CD14-positive monocyte (primary cell): ENCODE measurements at regions not wholly inside any gene's neighbourhood (a gene's known extent, or its start where the extent isn't known, plus 50 kb on each side); places are given as distances from the start of the nearest gene placed in this dataset.

Source experiments
- DNase-seq, 3 donors: peaks; one replicate each; pipeline ENCODE4 v3.0.0-alpha.2; 2011 to 2022
- H2AFZ ChIP-seq: 2 replicates; pipeline ENCODE4 v1.6.0; 2012; ENCODE audit warnings: mild to moderate bottlenecking, low read depth, low read length, inconsistent platforms; ENCODE audit not compliant: insufficient read depth, poor library complexity, severe bottlenecking
- H3K27ac ChIP-seq, 2 donors: 1 replicate in 1 of 2; 2 replicates in 1 of 2; pipeline ENCODE4 v1.5.1; 2012 to 2013; ENCODE audit warnings: low read length in 2 of 2, control low read depth in 1 of 2, inconsistent platforms in 1 of 2, low read depth in 1 of 2, mild to moderate bottlenecking in 1 of 2
- H3K27me3 ChIP-seq, 2 donors: one replicate each; pipeline versions ENCODE4 v1.6.0 to v1.6.1; 2011 to 2013; ENCODE audit warnings: low read length in 2 of 2; ENCODE audit not compliant: control insufficient read depth in 2 of 2, insufficient read depth in 2 of 2
- H3K36me3 ChIP-seq, 2 donors: replicated peaks in 1 of 2; 1 replicate in 1 of 2; 2 replicates in 1 of 2; pipeline versions ENCODE4 v1.5.1 to v1.6.1; 2012 to 2013; ENCODE audit warnings: low read length in 2 of 2, control low read depth in 1 of 2, inconsistent platforms in 1 of 2, mild to moderate bottlenecking in 1 of 2; ENCODE audit not compliant: insufficient read depth in 2 of 2, control insufficient read depth in 1 of 2
- H3K4me1 ChIP-seq, 2 donors: 1 replicate in 1 of 2; 2 replicates in 1 of 2; pipeline versions ENCODE4 v1.5.1 to v1.6.1; 2012 to 2013; ENCODE audit warnings: low read length in 2 of 2, control low read depth in 1 of 2, inconsistent platforms in 1 of 2, mild to moderate bottlenecking in 1 of 2, moderate library complexity in 1 of 2; ENCODE audit not compliant: insufficient read depth in 2 of 2, control insufficient read depth in 1 of 2
- H3K4me2 ChIP-seq: replicated peaks from 2 replicates; pipeline ENCODE3; 2012; ENCODE audit warnings: low read length, moderate library complexity, mild to moderate bottlenecking; ENCODE audit not compliant: poor library complexity, severe bottlenecking; ENCODE audit errors: extremely low read depth
- H3K4me3 ChIP-seq, 3 experiments: fragments of 200-600 bp in 1 of 3; sonication (generic) in 1 of 3; replicated peaks in 1 of 3; 1 replicate in 2 of 3; 2 replicates in 1 of 3; pipeline ENCODE4 v1.5.1; 2011 to 2013; ENCODE audit warnings: low read length in 3 of 3, mild to moderate bottlenecking in 3 of 3, control low read depth in 2 of 3, low read depth in 2 of 3, inconsistent platforms in 1 of 3, moderate library complexity in 1 of 3
- H3K79me2 ChIP-seq: 2 replicates; pipeline ENCODE4 v1.6.0; 2012; ENCODE audit warnings: mild to moderate bottlenecking, control low read depth, inconsistent platforms, low read length, moderate library complexity; ENCODE audit not compliant: insufficient read depth
- H3K9ac ChIP-seq: 2 replicates; pipeline ENCODE4 v1.6.0; 2017; ENCODE audit warnings: low read length, mild to moderate bottlenecking; ENCODE audit not compliant: insufficient read depth, poor library complexity, severe bottlenecking
- H3K9me3 ChIP-seq, 2 donors: replicated peaks in 1 of 2; 1 replicate in 1 of 2; 2 replicates in 1 of 2; pipeline versions ENCODE4 v1.5.1 to v1.6.1; 2012 to 2013; ENCODE audit warnings: low read length in 2 of 2, control low read depth in 1 of 2; ENCODE audit not compliant: control insufficient read depth in 1 of 2, insufficient read depth in 1 of 2
- H4K20me1 ChIP-seq: 2 replicates; pipeline ENCODE4 v1.6.0; 2012; ENCODE audit warnings: mild to moderate bottlenecking, low read length, control low read depth, moderate library complexity; ENCODE audit not compliant: insufficient read depth
- H3K27ac Mint-ChIP-seq, 7 donors: one replicate each; pipeline ENCODE4 v1.8.0; 2020; ENCODE audit warnings: mild to moderate bottlenecking in 7 of 7, mixed read lengths in 7 of 7, moderate library complexity in 6 of 7, inconsistent platforms in 2 of 7
- H3K27me3 Mint-ChIP-seq, 3 donors: one replicate each; pipeline ENCODE4 v1.8.0; 2021 to 2022; ENCODE audit warnings: low read depth in 3 of 3, mild to moderate bottlenecking in 3 of 3, mixed read lengths in 3 of 3, moderate library complexity in 3 of 3, inconsistent platforms in 1 of 3
- H3K36me3 Mint-ChIP-seq, 2 donors: one replicate each; pipeline ENCODE4 v1.8.0; 2020; ENCODE audit warnings: mixed read lengths in 2 of 2, inconsistent platforms in 1 of 2, mild to moderate bottlenecking in 1 of 2
- H3K4me1 Mint-ChIP-seq: one replicate; pipeline ENCODE4 v1.8.0; 2020; ENCODE audit warnings: mild to moderate bottlenecking, mixed read lengths
- H3K4me3 Mint-ChIP-seq, 2 donors: one replicate each; pipeline ENCODE4 v1.8.0; 2020; ENCODE audit warnings: mild to moderate bottlenecking in 2 of 2, mixed read lengths in 2 of 2, moderate library complexity in 1 of 2
- H3K9me3 Mint-ChIP-seq, 7 donors: one replicate each; pipeline ENCODE4 v1.8.0; 2020 to 2022; ENCODE audit warnings: mixed read lengths in 7 of 7, mild to moderate bottlenecking in 6 of 7, moderate library complexity in 6 of 7, inconsistent platforms in 2 of 7
- WGBS: methylation state at CpG from one replicate; pipeline ENCODE4 v1.1.5; 2013; ENCODE audit warnings: missing lambda C conversion rate; ENCODE audit not compliant: insufficient coverage; 5-methylcytosine and 5-hydroxymethylcytosine counted together
- intact Hi-C, 2 donors: fragments of 100-400 bp; cut with micrococcal nuclease; formaldehyde crosslinking; loops; one replicate each; pipeline versions ENCODE4 v1.15.0 to v1.15.1; 2023
- TF ChIP-seq, protein P1 (sequence below): fragments of 200-600 bp; IDR thresholded peaks from one replicate; pipeline ENCODE4 v1.8.0; 2022; ENCODE audit warnings: antibody characterized with exemption, mild to moderate bottlenecking

GRCh38 chr13:65889368-65889767, 1340.8 kb downstream of the PCDH9 start:
- no CpG with 5 or more reads among the region's 5 CpGs for WGBS
- DNase-seq, result no peak
- intact Hi-C loops, result no loop called here
- H3K27me3 Mint-ChIP-seq, result no peaks in the 10 kb centered on the region
- H3K4me2 ChIP-seq, result no peak overlapping the region
- H3K79me2 ChIP-seq, result no peaks in the 10 kb centered on the region
- no peak overlapping the region for H3K4me3 Mint-ChIP-seq
- H3K9ac ChIP-seq, result no peak overlapping the region
- H3K27ac ChIP-seq, result no peak overlapping the region
- H2AFZ ChIP-seq, result no peak overlapping the region
- no peaks in the 10 kb centered on the region for H3K27me3 ChIP-seq
- H3K9me3 Mint-ChIP-seq, result peaks cover 0 to 7% (median 3%) of the 10 kb centered on the region in 7 donors
- no peaks in the 10 kb centered on the region for H4K20me1 ChIP-seq
- TF ChIP-seq, protein P1, sequence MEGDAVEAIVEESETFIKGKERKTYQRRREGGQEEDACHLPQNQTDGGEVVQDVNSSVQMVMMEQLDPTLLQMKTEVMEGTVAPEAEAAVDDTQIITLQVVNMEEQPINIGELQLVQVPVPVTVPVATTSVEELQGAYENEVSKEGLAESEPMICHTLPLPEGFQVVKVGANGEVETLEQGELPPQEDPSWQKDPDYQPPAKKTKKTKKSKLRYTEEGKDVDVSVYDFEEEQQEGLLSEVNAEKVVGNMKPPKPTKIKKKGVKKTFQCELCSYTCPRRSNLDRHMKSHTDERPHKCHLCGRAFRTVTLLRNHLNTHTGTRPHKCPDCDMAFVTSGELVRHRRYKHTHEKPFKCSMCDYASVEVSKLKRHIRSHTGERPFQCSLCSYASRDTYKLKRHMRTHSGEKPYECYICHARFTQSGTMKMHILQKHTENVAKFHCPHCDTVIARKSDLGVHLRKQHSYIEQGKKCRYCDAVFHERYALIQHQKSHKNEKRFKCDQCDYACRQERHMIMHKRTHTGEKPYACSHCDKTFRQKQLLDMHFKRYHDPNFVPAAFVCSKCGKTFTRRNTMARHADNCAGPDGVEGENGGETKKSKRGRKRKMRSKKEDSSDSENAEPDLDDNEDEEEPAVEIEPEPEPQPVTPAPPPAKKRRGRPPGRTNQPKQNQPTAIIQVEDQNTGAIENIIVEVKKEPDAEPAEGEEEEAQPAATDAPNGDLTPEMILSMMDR, result no peak
- no peak overlapping the region for H3K27ac Mint-ChIP-seq
- no peaks in the 10 kb centered on the region for H3K4me1 ChIP-seq
- no peak overlapping the region for H3K4me3 ChIP-seq
- peaks cover 0 to 3% of the 10 kb centered on the region in 2 donors for H3K9me3 ChIP-seq
- no peaks in the 10 kb centered on the region for H3K36me3 Mint-ChIP-seq
- H3K36me3 ChIP-seq, result no peaks in the 10 kb centered on the region
- no peaks in the 10 kb centered on the region for H3K4me1 Mint-ChIP-seq

DNA sequence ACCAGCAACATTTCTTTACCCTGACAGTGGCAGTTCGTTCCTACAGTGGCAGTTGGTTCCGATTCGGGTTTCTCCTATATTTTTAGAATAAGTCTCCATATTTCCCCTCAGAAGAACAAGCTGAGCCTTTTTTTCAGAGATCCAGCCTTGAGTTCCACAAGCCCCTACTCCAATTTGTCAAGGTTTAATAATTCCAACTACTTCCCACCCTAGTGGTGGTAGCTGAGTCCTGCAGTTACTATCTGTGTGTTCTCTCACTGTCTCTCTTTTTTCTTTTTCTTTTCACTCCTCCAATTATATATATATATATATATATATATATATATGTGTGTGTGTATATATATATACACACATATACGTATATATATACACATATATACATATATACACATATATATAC, 1347.3 kb downstream of the PCDH9 start:
- peaks cover 0 to 7% (median 3%) of the 10 kb centered on the region in 7 donors for H3K9me3 Mint-ChIP-seq
- Histone ChIP-seq H3K36me3 (no peaks in the 10 kb centered on the region), H2AFZ (no peak overlapping the region), H3K4me3 (no peak overlapping the region), H3K4me2 (no peak overlapping the region), H3K27me3 (no peaks in the 10 kb centered on the region), H3K9me3 (peaks cover 13 to 21% of the 10 kb centered on the region in 2 donors), H3K27ac (no peak overlapping the region), H3K9ac (no peak overlapping the region), H3K4me1 (no peaks in the 10 kb centered on the region), H3K79me2 (no peaks in the 10 kb centered on the region), H4K20me1 (no peaks in the 10 kb centered on the region)
- no peaks in the 10 kb centered on the region for H3K4me1 Mint-ChIP-seq
- TF ChIP-seq, protein P1, result no peak
- no peak overlapping the region for H3K27ac Mint-ChIP-seq
- intact Hi-C loops, result no loop called here
- DNase-seq, result no peak
- no peaks in the 10 kb centered on the region for H3K36me3 Mint-ChIP-seq
- no CpG with 5 or more reads among the region's 4 CpGs for WGBS
- no peaks in the 10 kb centered on the region for H3K27me3 Mint-ChIP-seq
- H3K4me3 Mint-ChIP-seq, result no peak overlapping the region
